ENCODE measurements at regions not wholly inside any gene's neighbourhood (a gene's known extent, or its start where the extent isn't known, plus 50 kb on each side); places are given as distances from the start of the nearest gene placed in this dataset.

DNA sequence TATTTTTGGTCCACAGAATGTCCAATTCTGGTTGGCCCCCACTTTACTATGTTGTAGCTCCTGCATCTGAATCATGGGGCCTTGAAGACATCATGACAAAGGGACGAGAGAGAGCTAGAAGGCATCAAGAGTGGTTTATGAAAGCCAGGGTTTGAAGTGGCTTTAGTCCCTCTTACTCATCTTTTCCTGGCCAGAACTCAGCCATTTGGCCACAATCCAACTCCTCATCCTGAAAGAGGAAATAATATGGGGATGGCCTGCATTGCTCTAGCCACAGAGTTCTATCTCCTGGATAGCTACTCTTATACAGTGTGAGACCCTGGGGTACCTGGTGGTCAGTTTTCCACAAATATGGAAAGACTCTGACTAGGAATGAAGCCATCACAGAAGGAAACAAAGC lies 418.9 kb downstream of the XPNPEP1 start:
- TF ChIP-seq CREB1 (IDR thresholded peaks at IDR 0.05; ENCODE audit: low read depth), result no peak
- TF ChIP-seq, protein P1, sequence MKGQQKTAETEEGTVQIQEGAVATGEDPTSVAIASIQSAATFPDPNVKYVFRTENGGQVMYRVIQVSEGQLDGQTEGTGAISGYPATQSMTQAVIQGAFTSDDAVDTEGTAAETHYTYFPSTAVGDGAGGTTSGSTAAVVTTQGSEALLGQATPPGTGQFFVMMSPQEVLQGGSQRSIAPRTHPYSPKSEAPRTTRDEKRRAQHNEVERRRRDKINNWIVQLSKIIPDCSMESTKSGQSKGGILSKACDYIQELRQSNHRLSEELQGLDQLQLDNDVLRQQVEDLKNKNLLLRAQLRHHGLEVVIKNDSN (IDR thresholded peaks at IDR 0.05), result no peak

DNA sequence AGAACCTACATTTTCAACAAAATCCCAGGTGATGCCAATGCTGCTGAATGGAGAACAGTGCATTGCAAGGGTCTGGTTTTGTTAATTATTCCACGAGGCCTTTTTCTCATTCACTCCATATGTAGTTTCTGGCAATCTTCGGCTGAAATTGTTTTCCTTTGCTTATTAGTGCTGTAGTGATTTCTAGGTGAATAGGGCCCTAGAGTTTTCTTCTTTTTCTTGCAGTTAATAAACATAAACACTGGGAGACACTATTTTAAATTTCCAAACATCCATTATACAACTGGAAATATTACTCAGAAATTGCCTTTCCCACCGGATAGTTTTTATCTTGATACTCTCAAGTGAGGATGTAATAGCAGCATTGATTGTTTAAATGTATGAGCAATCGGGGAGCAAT lies 435.6 kb downstream of the XPNPEP1 start:
- TF ChIP-seq, protein P2, sequence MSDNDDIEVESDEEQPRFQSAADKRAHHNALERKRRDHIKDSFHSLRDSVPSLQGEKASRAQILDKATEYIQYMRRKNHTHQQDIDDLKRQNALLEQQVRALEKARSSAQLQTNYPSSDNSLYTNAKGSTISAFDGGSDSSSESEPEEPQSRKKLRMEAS (IDR thresholded peaks at IDR 0.05), result no peak
- TF ChIP-seq RAD21 (IDR thresholded peaks at IDR 0.05; ENCODE audit: low read depth) (no peak), EP300 (IDR thresholded peaks at IDR 0.05; ENCODE audit: borderline replicate concordance) (no peak), ZBTB7A (IDR thresholded peaks at IDR 0.05; ENCODE audit: low read depth) (no peak), EGR1 (IDR thresholded peaks at IDR 0.05) (no peak), TAF1 (IDR thresholded peaks at IDR 0.05; ENCODE audit: low read depth) (no peak), CREB1 (IDR thresholded peaks at IDR 0.05; ENCODE audit: low read depth) (no peak), CEBPB (IDR thresholded peaks at IDR 0.05) (no peak), YY1 (IDR thresholded peaks at IDR 0.05; ENCODE audit: low read depth) (no peak)

DNA sequence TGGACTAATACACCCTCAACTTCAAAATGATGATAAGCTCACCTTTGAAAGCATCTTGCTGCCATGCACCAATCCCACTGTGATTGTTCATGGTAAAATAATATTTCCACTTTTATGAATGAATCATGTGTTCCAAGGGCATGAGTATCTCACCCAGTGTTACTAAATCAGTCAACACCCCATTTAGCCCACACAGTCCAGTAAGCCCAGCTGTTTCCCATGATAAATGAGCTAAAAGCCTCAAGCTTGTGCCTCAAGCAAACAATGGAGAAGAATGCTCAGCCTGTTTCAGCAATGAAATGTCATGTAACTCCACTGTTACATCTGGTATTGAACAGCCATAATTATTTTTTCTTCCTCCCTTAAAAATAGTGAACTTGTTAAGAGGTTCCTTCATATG lies 442.5 kb downstream of the XPNPEP1 start:
- no peak for TF ChIP-seq EP300 (IDR thresholded peaks at IDR 0.05; ENCODE audit: borderline replicate concordance)
- no peak for TF ChIP-seq TEAD4 (IDR thresholded peaks at IDR 0.05)
- TF ChIP-seq FOXM1 (IDR thresholded peaks at IDR 0.05; ENCODE audit: borderline replicate concordance, low read depth), result no peak
- TF ChIP-seq EGR1 (IDR thresholded peaks at IDR 0.05), result no peak
- no peak for TF ChIP-seq TCF12 (IDR thresholded peaks at IDR 0.05; ENCODE audit: low read depth)
- TF ChIP-seq, protein P1 (IDR thresholded peaks at IDR 0.05), result no peak
- TF ChIP-seq YY1 (IDR thresholded peaks at IDR 0.05; ENCODE audit: low read depth), result no peak

DNA sequence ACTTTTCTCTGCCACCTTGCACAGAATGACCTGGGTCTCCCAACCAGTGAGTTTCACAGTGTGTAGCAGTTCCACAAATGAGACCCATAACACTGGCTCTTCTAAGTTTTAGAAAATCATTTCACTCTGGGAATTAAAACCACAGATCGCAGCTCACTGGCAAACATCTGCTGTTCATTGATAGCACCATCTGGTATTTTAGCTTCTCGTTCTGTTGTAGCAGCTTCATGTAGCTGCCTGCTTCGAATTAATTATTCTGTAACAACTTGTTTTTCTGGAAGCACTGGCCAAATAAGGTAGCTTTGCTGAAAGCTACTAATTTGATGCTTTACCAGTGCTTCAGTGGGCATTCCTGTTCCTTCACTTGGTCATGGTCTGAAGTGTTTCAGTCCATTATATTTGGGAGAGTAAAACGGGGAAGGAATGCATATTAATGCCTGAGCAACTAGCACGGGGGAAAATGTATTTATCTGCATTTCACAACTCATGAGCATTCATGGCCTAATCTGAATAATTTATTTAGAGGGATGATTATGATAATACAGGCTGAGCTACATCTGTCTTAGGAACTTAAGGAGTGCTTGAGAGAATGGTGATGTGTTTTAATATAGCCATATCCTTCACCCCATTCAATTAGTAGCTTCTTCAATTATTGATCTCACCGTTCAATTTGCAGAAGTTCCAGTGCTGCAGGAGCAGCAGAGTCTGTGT lies 447.4 kb downstream of the XPNPEP1 start:
- TF ChIP-seq YY1 (IDR thresholded peaks at IDR 0.05; ENCODE audit: low read depth), result no peak
- no peak for TF ChIP-seq ZBTB7A (IDR thresholded peaks at IDR 0.05; ENCODE audit: low read depth)
- TF ChIP-seq, protein P2 (IDR thresholded peaks at IDR 0.05), result no peak
- no peak for TF ChIP-seq TCF12 (IDR thresholded peaks at IDR 0.05; ENCODE audit: low read depth)
- TF ChIP-seq EP300 (IDR thresholded peaks at IDR 0.05; ENCODE audit: borderline replicate concordance), result no peak
- TF ChIP-seq CREB1 (IDR thresholded peaks at IDR 0.05; ENCODE audit: low read depth), result no peak

DNA sequence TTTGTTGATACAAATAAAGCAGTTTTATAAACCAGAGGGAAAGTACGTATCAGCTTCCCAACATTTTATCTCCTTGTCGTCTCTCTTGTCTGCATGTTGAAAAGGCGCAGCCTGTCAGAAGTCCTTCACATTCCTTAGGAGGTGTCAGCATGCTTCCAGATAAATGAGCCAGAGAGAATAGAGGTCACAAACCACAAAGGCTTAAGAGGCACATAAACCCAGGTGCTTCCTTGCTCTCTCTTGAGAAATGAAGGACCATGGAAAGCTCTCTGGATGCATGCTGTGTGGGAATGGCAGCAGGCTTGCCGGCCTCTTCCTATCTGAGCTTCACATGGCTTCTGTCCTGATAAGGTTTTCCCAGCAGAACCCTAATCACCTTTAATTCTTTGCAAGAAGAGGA lies 448.5 kb downstream of the XPNPEP1 start:
- TF ChIP-seq EGR1 (IDR thresholded peaks at IDR 0.05), result no peak
- TF ChIP-seq ZBTB7A (IDR thresholded peaks at IDR 0.05; ENCODE audit: low read depth), result no peak
- no peak for TF ChIP-seq TAF1 (IDR thresholded peaks at IDR 0.05; ENCODE audit: low read depth)
- no peak for TF ChIP-seq CEBPB (IDR thresholded peaks at IDR 0.05)
- TF ChIP-seq, protein P1 (IDR thresholded peaks at IDR 0.05), result no peak
- no peak for TF ChIP-seq CREB1 (IDR thresholded peaks at IDR 0.05; ENCODE audit: low read depth)
- no peak for TF ChIP-seq FOXM1 (IDR thresholded peaks at IDR 0.05; ENCODE audit: borderline replicate concordance, low read depth)
- TF ChIP-seq, protein P2 (IDR thresholded peaks at IDR 0.05), result no peak
- TF ChIP-seq NFIC (IDR thresholded peaks at IDR 0.05), result no peak
- TF ChIP-seq, protein P3, sequence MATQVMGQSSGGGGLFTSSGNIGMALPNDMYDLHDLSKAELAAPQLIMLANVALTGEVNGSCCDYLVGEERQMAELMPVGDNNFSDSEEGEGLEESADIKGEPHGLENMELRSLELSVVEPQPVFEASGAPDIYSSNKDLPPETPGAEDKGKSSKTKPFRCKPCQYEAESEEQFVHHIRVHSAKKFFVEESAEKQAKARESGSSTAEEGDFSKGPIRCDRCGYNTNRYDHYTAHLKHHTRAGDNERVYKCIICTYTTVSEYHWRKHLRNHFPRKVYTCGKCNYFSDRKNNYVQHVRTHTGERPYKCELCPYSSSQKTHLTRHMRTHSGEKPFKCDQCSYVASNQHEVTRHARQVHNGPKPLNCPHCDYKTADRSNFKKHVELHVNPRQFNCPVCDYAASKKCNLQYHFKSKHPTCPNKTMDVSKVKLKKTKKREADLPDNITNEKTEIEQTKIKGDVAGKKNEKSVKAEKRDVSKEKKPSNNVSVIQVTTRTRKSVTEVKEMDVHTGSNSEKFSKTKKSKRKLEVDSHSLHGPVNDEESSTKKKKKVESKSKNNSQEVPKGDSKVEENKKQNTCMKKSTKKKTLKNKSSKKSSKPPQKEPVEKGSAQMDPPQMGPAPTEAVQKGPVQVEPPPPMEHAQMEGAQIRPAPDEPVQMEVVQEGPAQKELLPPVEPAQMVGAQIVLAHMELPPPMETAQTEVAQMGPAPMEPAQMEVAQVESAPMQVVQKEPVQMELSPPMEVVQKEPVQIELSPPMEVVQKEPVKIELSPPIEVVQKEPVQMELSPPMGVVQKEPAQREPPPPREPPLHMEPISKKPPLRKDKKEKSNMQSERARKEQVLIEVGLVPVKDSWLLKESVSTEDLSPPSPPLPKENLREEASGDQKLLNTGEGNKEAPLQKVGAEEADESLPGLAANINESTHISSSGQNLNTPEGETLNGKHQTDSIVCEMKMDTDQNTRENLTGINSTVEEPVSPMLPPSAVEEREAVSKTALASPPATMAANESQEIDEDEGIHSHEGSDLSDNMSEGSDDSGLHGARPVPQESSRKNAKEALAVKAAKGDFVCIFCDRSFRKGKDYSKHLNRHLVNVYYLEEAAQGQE (IDR thresholded peaks at IDR 0.05; ENCODE audit: low read depth), result no peak
- TF ChIP-seq YY1 (IDR thresholded peaks at IDR 0.05; ENCODE audit: low read depth), result no peak
- TF ChIP-seq TCF12 (IDR thresholded peaks at IDR 0.05; ENCODE audit: low read depth), result no peak
- no peak for TF ChIP-seq TEAD4 (IDR thresholded peaks at IDR 0.05)
- TF ChIP-seq RAD21 (IDR thresholded peaks at IDR 0.05; ENCODE audit: low read depth), result no peak
- TF ChIP-seq EP300 (IDR thresholded peaks at IDR 0.05; ENCODE audit: borderline replicate concordance), result no peak

DNA sequence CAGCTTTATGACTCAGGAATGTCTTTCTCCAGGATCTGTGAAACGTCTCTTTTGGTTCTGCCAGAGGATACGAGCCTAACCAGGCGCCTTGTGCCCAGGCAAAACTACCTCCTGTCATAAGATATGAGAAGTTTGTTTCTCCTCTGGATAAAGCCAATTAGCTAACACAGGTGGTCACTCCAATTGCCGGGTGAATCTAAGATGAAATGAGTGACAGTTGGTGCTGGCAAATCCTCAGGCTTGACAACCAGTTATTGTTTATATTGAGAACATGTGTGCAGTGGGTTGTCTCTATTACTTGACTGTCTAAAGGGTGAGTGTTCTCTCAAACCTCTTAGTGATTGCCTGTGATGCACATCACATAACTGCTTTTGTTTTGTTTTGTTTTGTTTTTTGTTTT lies 449.1 kb downstream of the XPNPEP1 start:
- no peak for TF ChIP-seq EP300 (IDR thresholded peaks at IDR 0.05; ENCODE audit: borderline replicate concordance)
- TF ChIP-seq, protein P2 (IDR thresholded peaks at IDR 0.05), result no peak
- TF ChIP-seq, protein P1 (IDR thresholded peaks at IDR 0.05), result no peak
- no peak for TF ChIP-seq RAD21 (IDR thresholded peaks at IDR 0.05; ENCODE audit: low read depth)
- TF ChIP-seq FOXM1 (IDR thresholded peaks at IDR 0.05; ENCODE audit: borderline replicate concordance, low read depth), result no peak
- TF ChIP-seq CEBPB (IDR thresholded peaks at IDR 0.05), result no peak
- TF ChIP-seq NFIC (IDR thresholded peaks at IDR 0.05), result no peak
- TF ChIP-seq ZBTB7A (IDR thresholded peaks at IDR 0.05; ENCODE audit: low read depth), result no peak
- no peak for TF ChIP-seq TCF12 (IDR thresholded peaks at IDR 0.05; ENCODE audit: low read depth)
- TF ChIP-seq TAF1 (IDR thresholded peaks at IDR 0.05; ENCODE audit: low read depth), result no peak
- no peak for TF ChIP-seq YY1 (IDR thresholded peaks at IDR 0.05; ENCODE audit: low read depth)
- no peak for TF ChIP-seq EGR1 (IDR thresholded peaks at IDR 0.05)
- no peak for TF ChIP-seq TEAD4 (IDR thresholded peaks at IDR 0.05)
- no peak for TF ChIP-seq CREB1 (IDR thresholded peaks at IDR 0.05; ENCODE audit: low read depth)
- TF ChIP-seq, protein P3 (IDR thresholded peaks at IDR 0.05; ENCODE audit: low read depth), result no peak

All from Ishikawa (cell line).